K562 (cell line): ENCODE measurements at regions not wholly inside any gene's neighbourhood (a gene's known extent, or its start where the extent isn't known, plus 50 kb on each side); places are given as distances from the start of the nearest gene placed in this dataset.

Experiments used
- ATAC-seq: fragments of 200-7000 bp; cut with Tn5 transposase; 3 replicates; pipeline ENCODE4 v1.9.1; 2020; ENCODE audit warnings: moderate library complexity
- BruUV-seq: library from RNA; stranded (reverse); fragments of 400-500 nt; replicated peaks from 2 replicates; lab custom pipeline; 2021; lab: Mats Ljungman, UMichigan
- CTCF ChIA-PET: fragments of 300-600 bp; formaldehyde crosslinking; extraction: SDS; loops from one replicate; lab custom pipeline; 2021; ENCODE audit warnings: low intra/inter-chr PET ratio; lab: Yijun Ruan, JAX
- POLR2A ChIA-PET: fragments of 300-600, 350-650 bp; sonication (Branson Sonifier 250); formaldehyde crosslinking; extraction: SDS; loops from one replicate; lab custom pipeline; 2021; ENCODE audit warnings: antibody characterized with exemption, inconsistent platforms; lab: Yijun Ruan, JAX
- DNase-seq, 4 experiments: peaks; one replicate each; pipeline versions ENCODE4 v3.0.0 to v3.0.0-alpha.2; 2011 to 2018; ENCODE audit warnings: low spot score in 3 of 4, mixed read lengths in 3 of 4; ENCODE audit errors: extremely low read depth in 1 of 4
- FAIRE-seq: peaks from 2 replicates; lab custom pipeline; 2011; peaks lifted over from hg19 to GRCh38; lab: Jason Lieb, UNC
- H2AFZ ChIP-seq: 2 replicates; pipeline ENCODE4 v1.6.0; 2011; ENCODE audit warnings: low read depth, low read length, control low read depth, inconsistent platforms
- H3K27ac ChIP-seq: fragments of 200-600 bp; 3 replicates; pipeline ENCODE4 v1.8.0; 2011; ENCODE audit warnings: low read depth, mild to moderate bottlenecking, control low read depth, inconsistent platforms, low read length, moderate library complexity, mixed read lengths; ENCODE audit errors: extremely low read depth
- H3K27me3 ChIP-seq, 2 experiments: fragments of 300-600 bp in 1 of 2; 2 replicates in 1 of 2; 3 replicates in 1 of 2; pipeline versions ENCODE4 v1.6.0 to v1.8.0; 2011; ENCODE audit warnings: inconsistent platforms in 2 of 2, low read length in 2 of 2, mild to moderate bottlenecking in 1 of 2, mixed read lengths in 1 of 2, moderate library complexity in 1 of 2; ENCODE audit not compliant: control insufficient read depth in 2 of 2, insufficient read depth in 2 of 2
- H3K36me3 ChIP-seq: fragments of 300-600 bp; 3 replicates; pipeline ENCODE4 v1.8.0; 2011; ENCODE audit warnings: mild to moderate bottlenecking, low read length, inconsistent platforms; ENCODE audit not compliant: control insufficient read depth, insufficient read depth
- H3K4me1 ChIP-seq, 2 experiments: fragments of 200-600 bp in 1 of 2; replicated peaks in 1 of 2; 2 replicates in 1 of 2; 3 replicates in 1 of 2; pipeline versions ENCODE4 v1.5.1 to v1.8.0; 2011; ENCODE audit warnings: inconsistent platforms in 2 of 2, low read length in 2 of 2, mild to moderate bottlenecking in 1 of 2, mixed read lengths in 1 of 2, moderate library complexity in 1 of 2; ENCODE audit not compliant: control insufficient read depth in 2 of 2, insufficient read depth in 2 of 2
- H3K4me2 ChIP-seq: 2 replicates; pipeline ENCODE4 v1.6.1; 2011; ENCODE audit warnings: low read length, control low read depth, inconsistent platforms, mixed read lengths; ENCODE audit not compliant: insufficient read depth
- H3K4me3 ChIP-seq: fragments of 200-600 bp; sonication (generic), shearing (Covaris generic); 2 replicates; pipeline ENCODE4 v1.5.1; 2016; ENCODE audit warnings: control low read depth, inconsistent platforms
- H3K79me2 ChIP-seq: fragments of 200-600 bp; 3 replicates; pipeline ENCODE4 v1.8.0; 2011; ENCODE audit warnings: low read length, inconsistent platforms; ENCODE audit not compliant: control insufficient read depth, insufficient read depth
- H3K9ac ChIP-seq, 2 experiments: 2 replicates each; pipeline versions ENCODE4 v1.6.0 to v1.6.1; 2011; ENCODE audit warnings: low read depth in 2 of 2, low read length in 2 of 2, control low read depth in 1 of 2, inconsistent platforms in 1 of 2, mild to moderate bottlenecking in 1 of 2, mixed read lengths in 1 of 2; ENCODE audit not compliant: insufficient read depth in 1 of 2
- H3K9me1 ChIP-seq: one replicate; pipeline ENCODE4 v1.6.0; 2011; ENCODE audit warnings: inconsistent platforms, mild to moderate bottlenecking, low read length, moderate library complexity; ENCODE audit not compliant: control insufficient read depth, insufficient read depth
- H3K9me3 ChIP-seq: replicated peaks from 2 replicates; pipeline ENCODE4 v1.5.1; 2011; ENCODE audit warnings: low read depth, low read length, inconsistent platforms; ENCODE audit not compliant: control insufficient read depth, insufficient read depth
- H4K20me1 ChIP-seq: replicated peaks from 2 replicates; pipeline ENCODE4 v1.6.1; 2011; ENCODE audit warnings: low read length, inconsistent platforms, mixed read lengths; ENCODE audit not compliant: control insufficient read depth, insufficient read depth
- CHD2 ChIP-seq: IDR thresholded peaks from 2 replicates; pipeline ENCODE4 v1.6.1; 2011; ENCODE audit warnings: low read depth, low read length
- CREBBP ChIP-seq: IDR thresholded peaks from one replicate; pipeline ENCODE4 v1.6.1; 2012; ENCODE audit warnings: low read depth, mild to moderate bottlenecking, control low read depth, inconsistent platforms, low read length
- DLX4 ChIP-seq: fragments of 250-450 bp; sonication (Bioruptor Pico); IDR thresholded peaks from 2 replicates; pipeline ENCODE4 v1.6.1; 2021; ENCODE audit warnings: mild to moderate bottlenecking
- HMG20B ChIP-seq: fragments of 250-450 bp; sonication (Bioruptor Pico); IDR thresholded peaks from 2 replicates; pipeline ENCODE4 v1.5.0; 2021; ENCODE audit warnings: mild to moderate bottlenecking
- HNRNPK ChIP-seq: fragments of 200-400 bp; formaldehyde crosslinking; IDR thresholded peaks from one replicate; pipeline ENCODE4 v1.6.1; 2018; ENCODE audit warnings: mild to moderate bottlenecking, low read depth, low read length; ENCODE audit not compliant: poor library complexity, severe bottlenecking
- HNRNPLL ChIP-seq: fragments of 200-400 bp; formaldehyde crosslinking; IDR thresholded peaks from 2 replicates; pipeline ENCODE4 v1.6.1; 2017; ENCODE audit warnings: low read length, low read depth, mild to moderate bottlenecking; ENCODE audit not compliant: poor library complexity, severe bottlenecking
- PATZ1 ChIP-seq: fragments of 250-450 bp; sonication (Bioruptor Pico); IDR thresholded peaks from 2 replicates; pipeline ENCODE4 v1.5.0; 2020; ENCODE audit warnings: mild to moderate bottlenecking, borderline replicate concordance
- RBM34 ChIP-seq: fragments of 200-400 bp; formaldehyde crosslinking; IDR thresholded peaks from 2 replicates; pipeline ENCODE4 v1.6.1; 2018; ENCODE audit warnings: low read length, borderline replicate concordance; ENCODE audit not compliant: insufficient read depth
- RHOXF2B ChIP-seq: fragments of 250-450 bp; sonication (Bioruptor Pico); conservative IDR thresholded peaks from 2 replicates; pipeline ENCODE4 v1.5.1; 2021
- TCF3 ChIP-seq: sonication (generic); formaldehyde crosslinking; IDR thresholded peaks from 2 replicates; pipeline ENCODE4 v1.4.0; 2020; ENCODE audit warnings: mild to moderate bottlenecking, missing genetic modification reagents
- ZNF583 ChIP-seq: fragments of 250-450 bp; sonication (Bioruptor Pico); IDR thresholded peaks from 2 replicates; pipeline ENCODE4 v1.4.0; 2020
- ZNF780A ChIP-seq: fragments of 250-450 bp; sonication (Bioruptor Pico); IDR thresholded peaks from 2 replicates; pipeline ENCODE4 v1.5.0; 2021; ENCODE audit warnings: mild to moderate bottlenecking
- WGBS: fragments of 100-300 bp; shearing (Covaris generic); methylation state at CpG from one replicate; pipeline ENCODE4 v1.1.6; 2016; ENCODE audit warnings: low coverage, mixed read lengths; ENCODE audit not compliant: insufficient coverage; ENCODE audit errors: missing lambda C conversion rate; 5-methylcytosine and 5-hydroxymethylcytosine counted together
- in situ Hi-C: fragments of 300-500 bp; cut with MboI; formaldehyde crosslinking; loops from 4 replicates; pipeline ENCODE4 v1.15.0; 2018; ENCODE audit warnings: inconsistent platforms, mixed read lengths
- intact Hi-C: fragments of 100-400 bp; cut with micrococcal nuclease; formaldehyde crosslinking; loops from 2 replicates; pipeline ENCODE4 v1.14.2; 2022

GRCh38 chr2:43098539-43098938 is 127.9 kb downstream of the ZFP36L2 start:
- no peak for DNase-seq
- Histone ChIP-seq H3K9me1 (no peaks in the 10 kb centered on the region), H3K36me3 (no peaks in the 10 kb centered on the region), H4K20me1 (no peaks in the 10 kb centered on the region), H3K9ac (no peak overlapping the region), H2AFZ (no peak overlapping the region), H3K4me3 (no peak overlapping the region), H3K4me2 (no peak overlapping the region), H3K27me3 (no peaks in the 10 kb centered on the region), H3K4me1 (peaks cover 0 to 8% of the 10 kb centered on the region in 2 experiments; a peak in 1 of 5 replicates), H3K79me2 (no peaks in the 10 kb centered on the region), H3K27ac (no peak overlapping the region), H3K9me3 (no peaks in the 10 kb centered on the region)
- no TSS peak for BruUV-seq
- no peak for FAIRE-seq
- POLR2A ChIA-PET, result no interaction called here
- CTCF ChIA-PET, result no interaction called here
- intact Hi-C loops, result no loop called here
- WGBS, result 47% methylated on average over 4 of the region's 4 CpGs
- no peak for ATAC-seq
- no peak for TF ChIP-seq HMG20B (CRISPR knock-in tag)
- TF ChIP-seq TCF3 (CRISPR knock-in tag), result no peak
- no peak for TF ChIP-seq RHOXF2B (CRISPR knock-in tag)
- TF ChIP-seq DLX4 (CRISPR knock-in tag), result no peak
- in situ Hi-C loops, result no loop called here

- in situ Hi-C loops, result no loop called here
- H3K79me2 ChIP-seq, result no peaks in the 10 kb centered on the region
- H3K4me1 ChIP-seq, result peaks cover 0 to 8% of the 10 kb centered on the region in 2 experiments; a peak in 1 of 5 replicates
- no peaks in the 10 kb centered on the region for H3K36me3 ChIP-seq
- no peak overlapping the region for H3K27ac ChIP-seq
- intact Hi-C loops, result no loop called here
- H2AFZ ChIP-seq, result no peak overlapping the region
- no peak overlapping the region for H3K4me2 ChIP-seq
- FAIRE-seq (no peak), DNase-seq (no peak), ATAC-seq (no peak)
- ChIA-PET POLR2A (interaction anchor here (0.6 kb wide), 1 partner anchor 15 kb away, joined by 3 read pairs; no protein-coding TSS in a partner anchor), CTCF (no interaction called here)
- H3K9me1 ChIP-seq, result no peaks in the 10 kb centered on the region
- no peak overlapping the region for H3K4me3 ChIP-seq
- H3K27me3 ChIP-seq, result no peaks in the 10 kb centered on the region
- no peak overlapping the region for H3K9ac ChIP-seq
- no peak for TF ChIP-seq CHD2
- no peak for TF ChIP-seq RBM34
- TF ChIP-seq ZNF583 (CRISPR knock-in tag), result no peak
- no peak for TF ChIP-seq PATZ1
- no peak for TF ChIP-seq HNRNPLL
- no peak for TF ChIP-seq ZNF780A (CRISPR knock-in tag)
- TF ChIP-seq CREBBP, result no peak
- TF ChIP-seq HNRNPK, result no peak
- no peaks in the 10 kb centered on the region for H4K20me1 ChIP-seq
- H3K9me3 ChIP-seq, result no peaks in the 10 kb centered on the region
- 22% methylated on average over 7 of the region's 7 CpGs for WGBS
- no TSS peak for BruUV-seq
These were observed 128.6 kb downstream of the ZFP36L2 start for GRCh38 chr2:43097644-43098408.
